HUES48 (cell line): ENCODE measurements at regions not wholly inside any gene's neighbourhood (a gene's known extent, or its start where the extent isn't known, plus 50 kb on each side); places are given as distances from the start of the nearest gene placed in this dataset.
"Not testable (repeated sequence)": the region's sequence is repeated elsewhere in the genome, so short reads cannot be mapped to it uniquely, and the experiment has no call there.

ENCODE experiments used
- H3K27ac ChIP-seq: one replicate; pipeline ENCODE4 v1.7.0; 2013; ENCODE audit warnings: low read depth, low read length, inconsistent platforms
- H3K27me3 ChIP-seq: 2 replicates; pipeline ENCODE4 v1.6.1; 2013; ENCODE audit warnings: mild to moderate bottlenecking, low read length; ENCODE audit not compliant: control insufficient read depth, insufficient read depth
- H3K36me3 ChIP-seq: 2 replicates; pipeline ENCODE4 v1.6.1; 2013; ENCODE audit warnings: low read length; ENCODE audit not compliant: control insufficient read depth, insufficient read depth
- H3K4me1 ChIP-seq: 2 replicates; pipeline ENCODE4 v1.6.1; 2013; ENCODE audit warnings: mild to moderate bottlenecking, low read length; ENCODE audit not compliant: control insufficient read depth, insufficient read depth
- H3K4me3 ChIP-seq: 2 replicates; pipeline ENCODE4 v1.5.1; 2013; ENCODE audit warnings: mild to moderate bottlenecking, low read depth, low read length
- H3K9ac ChIP-seq: 2 replicates; pipeline ENCODE4 v1.6.1; 2013; ENCODE audit warnings: mild to moderate bottlenecking, low read depth, low read length, moderate library complexity
- H3K9me3 ChIP-seq: 2 replicates; pipeline ENCODE4 v1.6.1; 2013; ENCODE audit warnings: low read length; ENCODE audit not compliant: control insufficient read depth, insufficient read depth

DNA sequence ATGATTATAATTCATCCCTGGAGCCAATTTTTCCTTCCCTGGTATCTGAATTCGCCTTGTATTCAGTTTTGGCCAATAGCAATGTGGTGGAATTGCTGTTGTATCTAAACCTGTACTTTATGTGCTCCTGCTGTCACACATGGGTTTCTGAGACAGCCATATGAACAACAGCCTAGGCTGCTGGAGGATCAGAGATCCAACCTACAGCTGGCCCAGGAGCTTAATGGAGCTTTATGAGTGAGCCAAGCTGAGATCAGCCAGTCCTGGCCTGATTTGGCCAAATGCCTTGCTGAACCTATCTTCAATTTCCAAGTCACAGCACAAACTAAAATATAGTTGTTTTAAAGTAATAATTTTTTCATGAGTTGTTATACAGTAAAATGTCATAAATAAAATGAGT lies 1071.5 kb downstream of the PCDH7 start:
- peaks cover 4% of the 10 kb centered on the region for H3K4me1 ChIP-seq
- H3K36me3 ChIP-seq = no peaks in the 10 kb centered on the region
- no peak overlapping the region for H3K4me3 ChIP-seq
- H3K9me3 ChIP-seq = no peaks in the 10 kb centered on the region
- H3K27me3 ChIP-seq = no peaks in the 10 kb centered on the region
- no peak overlapping the region for H3K9ac ChIP-seq
- no peak overlapping the region for H3K27ac ChIP-seq

DNA sequence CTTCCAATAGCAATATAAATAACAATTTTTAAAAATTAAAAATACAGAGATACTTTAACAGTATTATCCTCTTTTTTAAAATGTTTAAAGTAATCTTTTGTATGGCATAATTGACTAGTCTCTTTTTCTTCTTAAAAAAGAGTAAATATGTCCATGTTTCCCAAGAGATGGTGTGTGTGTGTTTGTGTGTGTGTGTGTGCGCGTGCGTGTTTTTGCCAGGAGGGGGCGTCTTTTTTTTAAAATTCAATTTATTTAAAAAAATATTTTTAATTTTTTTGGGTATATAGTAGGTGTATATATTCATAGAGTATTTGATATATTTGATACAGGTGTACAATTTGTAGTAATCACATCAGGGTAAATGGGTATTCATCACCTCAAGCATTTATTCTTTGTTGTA lies 1073.7 kb downstream of the PCDH7 start:
- Histone ChIP-seq H3K9ac (no peak overlapping the region), H3K27ac (no peak overlapping the region), H3K27me3 (no peaks in the 10 kb centered on the region), H3K4me1 (no peaks in the 10 kb centered on the region; the same call in 1 of the 2 replicates), H3K9me3 (no peaks in the 10 kb centered on the region), H3K36me3 (no peaks in the 10 kb centered on the region), H3K4me3 (no peak overlapping the region)

DNA sequence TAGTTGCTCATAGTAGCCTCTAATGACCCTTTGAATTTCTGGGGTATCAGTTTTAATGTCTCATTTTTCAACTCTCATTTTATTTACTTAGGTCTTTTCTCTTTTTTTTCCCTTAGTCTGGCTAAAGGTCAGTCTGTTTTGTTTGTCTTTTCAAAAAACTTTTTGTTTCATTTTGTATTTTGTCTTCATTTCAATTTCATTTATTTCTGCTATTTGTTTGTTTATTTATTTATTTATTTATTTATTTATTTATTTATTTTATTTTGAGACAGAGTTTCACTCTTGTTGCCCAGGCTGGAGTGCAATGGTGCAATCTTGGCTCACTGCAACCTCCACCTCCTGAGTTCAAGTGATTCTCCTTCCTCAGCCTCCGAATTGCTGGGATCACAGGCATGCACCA lies 1076.9 kb downstream of the PCDH7 start:
- H3K4me3 ChIP-seq, H3K9ac ChIP-seq, H3K9me3 ChIP-seq, H3K27ac ChIP-seq, H3K36me3 ChIP-seq, H3K27me3 ChIP-seq, H3K4me1 ChIP-seq: not testable (repeated sequence)

DNA sequence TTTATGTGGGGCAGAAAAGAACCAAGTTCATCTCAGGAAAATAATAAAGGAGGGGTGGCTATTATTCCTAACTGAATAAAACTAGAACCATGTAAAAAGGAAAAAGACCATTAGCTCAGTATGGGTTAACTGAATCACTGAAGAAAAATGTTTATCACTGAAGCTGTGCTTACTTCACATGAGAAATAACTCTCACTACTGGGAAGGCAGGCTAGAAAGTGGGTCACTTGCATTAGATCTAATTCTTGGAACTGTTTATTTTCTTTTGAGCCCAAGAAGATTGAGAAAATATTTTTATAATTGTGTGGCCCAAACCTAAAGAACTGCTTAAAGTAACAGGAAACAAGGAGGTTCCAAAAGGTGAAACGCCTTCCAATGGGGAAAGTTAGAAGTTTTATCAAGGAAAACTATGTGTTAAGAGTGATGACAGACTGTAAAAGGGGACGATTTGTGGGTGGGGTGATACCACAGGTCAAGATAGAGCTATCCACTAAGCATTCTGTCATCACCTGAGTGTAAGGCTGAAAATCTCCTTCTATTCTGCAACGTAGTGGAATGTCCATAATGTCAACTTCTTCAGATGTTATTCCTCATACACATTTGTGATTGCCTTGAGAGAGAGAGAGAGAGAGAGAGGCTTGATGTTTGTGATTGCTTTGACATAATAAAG lies 1083.5 kb downstream of the PCDH7 start:
- Histone ChIP-seq H3K9me3 (no peaks in the 10 kb centered on the region), H3K27me3 (no peaks in the 10 kb centered on the region), H3K4me1 (no peaks in the 10 kb centered on the region), H3K27ac (no peak overlapping the region), H3K36me3 (no peaks in the 10 kb centered on the region), H3K4me3 (no peak overlapping the region), H3K9ac (no peak overlapping the region)

DNA sequence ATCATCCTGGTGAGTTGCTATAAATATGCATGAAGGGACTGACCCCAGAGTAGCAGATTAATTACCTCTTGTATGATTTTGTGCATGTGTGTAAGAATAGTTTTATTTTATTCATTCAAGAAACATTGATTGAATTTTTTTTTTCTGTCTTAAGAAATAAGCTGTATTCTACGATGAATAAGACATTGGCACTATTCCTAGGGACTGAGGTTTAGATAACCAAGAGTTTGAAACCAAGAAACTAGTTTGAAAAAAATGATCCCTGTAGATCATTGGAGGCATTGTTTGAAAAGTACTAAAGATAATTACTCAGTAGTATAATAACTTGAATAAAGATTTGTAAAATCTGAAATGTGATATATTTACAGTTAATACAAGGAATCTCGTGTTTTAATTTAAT lies 1086.9 kb downstream of the PCDH7 start:
- H3K4me3 ChIP-seq = no peak overlapping the region
- H3K27me3 ChIP-seq = no peaks in the 10 kb centered on the region
- no peaks in the 10 kb centered on the region for H3K9me3 ChIP-seq
- H3K9ac ChIP-seq = no peak overlapping the region
- no peak overlapping the region for H3K27ac ChIP-seq
- no peaks in the 10 kb centered on the region for H3K4me1 ChIP-seq
- no peaks in the 10 kb centered on the region for H3K36me3 ChIP-seq

DNA sequence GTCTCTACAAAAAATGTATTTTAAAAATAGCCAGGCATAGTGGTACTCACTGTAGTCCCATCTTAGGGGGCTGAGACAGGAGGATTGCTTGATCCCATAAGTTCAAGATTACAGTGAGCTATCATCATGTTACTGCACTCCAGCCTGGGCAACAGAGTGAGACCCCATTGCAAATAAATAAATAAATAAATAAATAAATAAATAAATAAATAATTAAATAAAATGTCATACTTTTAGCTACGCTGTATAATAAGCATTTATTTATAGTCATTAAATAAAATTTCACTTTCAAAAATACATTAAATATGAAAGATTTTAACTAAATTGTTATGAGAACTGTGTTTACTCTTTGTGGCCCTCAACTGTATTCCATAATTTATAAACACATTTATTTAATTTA lies 1124.2 kb downstream of the PCDH7 start:
- Histone ChIP-seq H3K9me3 (peaks cover 3% of the 10 kb centered on the region; the same call in 1 of the 2 replicates), H3K4me1 (no peaks in the 10 kb centered on the region), H3K4me3 (no peak overlapping the region), H3K27me3 (no peaks in the 10 kb centered on the region), H3K9ac (no peak overlapping the region), H3K27ac (no peak overlapping the region), H3K36me3 (no peaks in the 10 kb centered on the region)

DNA sequence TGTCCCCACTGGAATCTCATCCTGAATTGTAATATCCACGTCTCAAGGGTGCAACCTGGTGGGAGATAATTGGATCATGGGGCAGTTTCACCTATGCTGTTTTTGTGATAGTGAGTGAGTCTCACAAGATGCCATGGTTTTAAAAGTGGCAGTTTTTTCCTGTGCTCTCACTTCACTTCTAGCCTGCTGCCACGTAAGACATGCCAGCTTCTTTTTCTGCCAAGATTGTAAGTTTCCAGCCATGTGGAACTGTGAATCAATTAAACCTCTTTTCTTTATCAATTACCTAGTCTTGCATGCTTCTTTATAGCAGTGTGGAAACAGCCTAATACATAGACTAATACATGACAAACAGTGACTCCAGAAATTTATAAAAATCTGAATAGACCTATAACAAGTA lies 1131.8 kb downstream of the PCDH7 start:
- Histone ChIP-seq H3K9ac (no peak overlapping the region), H3K4me1 (no peaks in the 10 kb centered on the region)

DNA sequence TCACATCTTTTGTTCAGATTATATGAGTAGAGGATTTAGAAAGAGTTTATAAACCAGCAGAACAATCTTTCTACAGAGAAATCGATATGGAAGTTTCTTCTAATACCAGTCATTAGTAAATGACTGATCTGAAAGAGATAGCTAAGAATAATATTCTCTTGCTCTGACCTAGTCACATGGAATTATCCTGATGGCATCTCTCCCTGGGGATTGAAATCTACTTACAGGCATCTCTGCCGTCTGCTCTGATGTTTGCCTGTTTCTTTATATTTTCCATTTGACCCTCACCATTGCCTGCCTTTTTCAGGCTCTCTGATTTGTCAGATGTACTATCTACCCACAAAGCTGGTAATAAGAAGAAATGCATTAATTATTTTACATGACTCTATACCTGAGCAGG lies 1157.3 kb downstream of the PCDH7 start:
- Histone ChIP-seq H3K4me3 (no peak overlapping the region), H3K9ac (no peak overlapping the region), H3K4me1 (no peaks in the 10 kb centered on the region), H3K9me3 (no peaks in the 10 kb centered on the region), H3K27ac (no peak overlapping the region), H3K36me3 (no peaks in the 10 kb centered on the region), H3K27me3 (no peaks in the 10 kb centered on the region)

More for the DNA sequence above, 1131.8 kb downstream of the PCDH7 start:
- Histone ChIP-seq H3K27me3 (no peaks in the 10 kb centered on the region), H3K9me3 (peaks cover 17% of the 10 kb centered on the region), H3K27ac (no peak overlapping the region), H3K4me3 (no peak overlapping the region), H3K36me3 (no peaks in the 10 kb centered on the region)

DNA sequence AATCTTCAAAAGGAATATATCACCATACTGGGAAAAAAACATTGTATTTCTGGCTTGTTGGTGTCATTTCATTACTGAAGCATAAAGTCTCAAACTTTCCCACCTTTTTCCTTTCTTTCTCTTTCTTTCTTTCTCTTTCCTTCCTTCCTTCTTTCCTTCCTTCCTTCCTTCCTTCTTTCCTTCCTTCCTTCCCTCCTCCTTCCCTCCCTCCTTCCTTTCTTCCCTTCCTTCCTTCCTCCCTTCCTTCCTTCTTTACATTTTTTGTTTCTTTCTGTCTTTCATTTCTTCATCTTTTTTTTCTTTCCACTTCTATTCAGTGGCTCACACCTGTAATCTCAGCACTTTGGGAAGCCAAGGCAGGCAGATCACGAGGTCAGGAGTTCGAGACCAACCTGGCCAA lies 1160.7 kb downstream of the PCDH7 start:
- H3K36me3 ChIP-seq, H3K27ac ChIP-seq, H3K4me3 ChIP-seq, H3K27me3 ChIP-seq, H3K9me3 ChIP-seq, H3K4me1 ChIP-seq, H3K9ac ChIP-seq: not testable (repeated sequence)

DNA sequence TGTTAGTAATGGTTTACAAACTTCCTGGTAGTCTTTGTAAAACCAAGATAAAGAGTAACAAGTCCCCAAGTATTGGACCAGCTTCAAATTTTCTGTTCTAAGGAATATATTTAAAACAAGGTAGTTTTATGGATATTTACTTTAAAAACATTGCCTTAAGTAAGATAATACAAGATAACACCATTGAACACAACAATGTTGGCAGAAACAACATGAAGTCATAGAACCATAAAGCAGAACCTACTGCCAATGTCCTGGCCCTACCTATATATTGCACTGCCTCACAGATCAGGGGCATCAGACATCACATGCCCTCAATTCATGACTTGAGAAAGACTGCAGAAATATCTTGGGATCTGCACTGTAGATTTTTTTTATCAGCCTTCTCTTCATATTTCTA lies 1176.2 kb downstream of the PCDH7 start:
- no peaks in the 10 kb centered on the region for H3K9me3 ChIP-seq
- no peak overlapping the region for H3K9ac ChIP-seq
- H3K4me1 ChIP-seq = peaks cover 5% of the 10 kb centered on the region; the same call in 1 of the 2 replicates
- no peak overlapping the region for H3K27ac ChIP-seq
- H3K4me3 ChIP-seq = no peak overlapping the region
- H3K27me3 ChIP-seq = no peaks in the 10 kb centered on the region
- no peaks in the 10 kb centered on the region for H3K36me3 ChIP-seq

DNA sequence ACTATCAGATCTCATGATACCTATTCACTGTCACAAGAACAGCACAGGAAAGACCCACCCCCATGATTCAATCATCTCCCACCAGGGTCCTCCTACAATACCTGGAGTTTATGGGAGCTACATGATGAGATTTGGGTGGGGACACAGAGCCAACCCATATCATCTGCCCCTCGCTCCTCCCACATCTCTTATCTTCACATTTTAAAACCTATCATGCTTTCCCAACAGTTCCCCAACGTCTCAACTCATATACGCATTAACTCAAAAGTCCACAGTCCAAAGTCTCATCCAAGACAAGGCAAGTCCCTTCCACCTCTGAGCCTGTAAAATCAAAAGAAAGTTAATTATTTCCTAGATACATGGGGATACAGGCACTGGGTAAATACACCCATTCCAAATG lies 1185.2 kb downstream of the PCDH7 start:
- Histone ChIP-seq H3K4me1 (no peaks in the 10 kb centered on the region), H3K4me3 (no peak overlapping the region), H3K9ac (no peak overlapping the region), H3K36me3 (no peaks in the 10 kb centered on the region), H3K27me3 (no peaks in the 10 kb centered on the region), H3K27ac (no peak overlapping the region), H3K9me3 (peaks cover 13% of the 10 kb centered on the region)

DNA sequence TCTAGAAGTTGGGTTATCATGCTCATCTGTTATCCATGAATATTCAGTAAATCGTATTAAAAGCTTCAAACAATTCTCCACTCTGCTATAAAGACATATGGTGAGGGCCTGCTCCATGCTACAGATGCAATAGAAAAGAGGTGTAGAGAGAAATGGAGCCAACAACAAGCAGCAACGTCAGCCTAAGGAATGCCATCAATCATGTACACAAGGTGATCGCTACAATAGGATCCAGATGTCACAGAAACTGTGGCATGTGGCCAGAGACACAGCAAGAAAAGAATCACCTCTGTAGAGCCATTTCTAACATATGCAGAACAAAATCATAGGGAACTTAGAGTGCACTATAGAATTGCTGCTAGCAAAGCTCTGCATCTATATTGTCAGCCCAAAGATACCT lies 1188.1 kb downstream of the PCDH7 start:
- Histone ChIP-seq H3K27ac (no peak overlapping the region), H3K27me3 (no peaks in the 10 kb centered on the region), H3K4me1 (no peaks in the 10 kb centered on the region), H3K36me3 (no peaks in the 10 kb centered on the region), H3K9me3 (peaks cover 13% of the 10 kb centered on the region), H3K9ac (no peak overlapping the region), H3K4me3 (no peak overlapping the region)
